H1 (cell line): ENCODE measurements at regions not wholly inside any gene's neighbourhood (a gene's known extent, or its start where the extent isn't known, plus 50 kb on each side); places are given as distances from the start of the nearest gene placed in this dataset.

Experiments used
- BCL11A ChIP-seq, 2 experiments: IDR thresholded peaks; one replicate each; pipeline ENCODE4 v1.6.1; 2011; ENCODE audit warnings: low read depth in 2 of 2, low read length in 2 of 2, mild to moderate bottlenecking in 2 of 2
- EP300 ChIP-seq, 2 experiments: IDR thresholded peaks; 1 replicate in 1 of 2; 2 replicates in 1 of 2; pipeline ENCODE4 v1.6.1; 2011 to 2012; ENCODE audit warnings: low read depth in 2 of 2, low read length in 2 of 2, mild to moderate bottlenecking in 2 of 2, borderline replicate concordance in 1 of 2, inconsistent platforms in 1 of 2, moderate library complexity in 1 of 2
- GTF2F1 ChIP-seq: IDR thresholded peaks from 2 replicates; pipeline ENCODE4 v1.6.1; 2012; ENCODE audit warnings: low read depth, low read length, improper control_type of control experiment, borderline replicate concordance
- TF ChIP-seq, protein P1 (sequence below), 3 experiments: IDR thresholded peaks; 1 replicate in 2 of 3; 2 replicates in 1 of 3; pipeline versions ENCODE4 v1.5.1 to v1.6.1; 2011; ENCODE audit warnings: low read length in 3 of 3, mild to moderate bottlenecking in 3 of 3, inconsistent platforms in 2 of 3, low read depth in 1 of 3, moderate library complexity in 1 of 3; ENCODE audit not compliant: insufficient read depth in 1 of 3; ENCODE audit errors: control extremely low read depth in 1 of 3

DNA sequence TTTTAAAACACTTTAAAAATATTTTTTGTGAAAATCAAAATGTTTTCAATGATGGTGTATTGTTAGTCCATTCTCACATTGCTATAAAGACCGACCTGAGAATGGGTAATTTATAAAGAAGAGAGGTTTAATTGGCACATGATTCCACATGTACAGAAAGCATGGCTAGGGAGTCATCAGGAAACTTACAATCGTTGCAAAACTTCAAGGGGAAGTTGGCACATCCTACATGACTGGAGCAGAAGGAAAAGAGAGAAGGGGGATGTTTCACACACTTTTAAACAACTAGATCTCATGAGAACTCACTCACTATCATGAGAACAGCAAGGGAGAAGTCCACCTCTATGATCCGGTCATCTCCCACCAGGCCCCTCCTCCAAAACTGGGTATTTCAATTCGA is 110.7 kb downstream of the TMEM47 start:
- TF ChIP-seq, protein P1, sequence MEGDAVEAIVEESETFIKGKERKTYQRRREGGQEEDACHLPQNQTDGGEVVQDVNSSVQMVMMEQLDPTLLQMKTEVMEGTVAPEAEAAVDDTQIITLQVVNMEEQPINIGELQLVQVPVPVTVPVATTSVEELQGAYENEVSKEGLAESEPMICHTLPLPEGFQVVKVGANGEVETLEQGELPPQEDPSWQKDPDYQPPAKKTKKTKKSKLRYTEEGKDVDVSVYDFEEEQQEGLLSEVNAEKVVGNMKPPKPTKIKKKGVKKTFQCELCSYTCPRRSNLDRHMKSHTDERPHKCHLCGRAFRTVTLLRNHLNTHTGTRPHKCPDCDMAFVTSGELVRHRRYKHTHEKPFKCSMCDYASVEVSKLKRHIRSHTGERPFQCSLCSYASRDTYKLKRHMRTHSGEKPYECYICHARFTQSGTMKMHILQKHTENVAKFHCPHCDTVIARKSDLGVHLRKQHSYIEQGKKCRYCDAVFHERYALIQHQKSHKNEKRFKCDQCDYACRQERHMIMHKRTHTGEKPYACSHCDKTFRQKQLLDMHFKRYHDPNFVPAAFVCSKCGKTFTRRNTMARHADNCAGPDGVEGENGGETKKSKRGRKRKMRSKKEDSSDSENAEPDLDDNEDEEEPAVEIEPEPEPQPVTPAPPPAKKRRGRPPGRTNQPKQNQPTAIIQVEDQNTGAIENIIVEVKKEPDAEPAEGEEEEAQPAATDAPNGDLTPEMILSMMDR (IDR thresholded peaks at IDR 0.05; ENCODE audit: control extremely low read depth in 1 of 3, insufficient read depth in 1 of 3, low read depth in 1 of 3, low read length in 3 of 3), result no peak
- TF ChIP-seq BCL11A (IDR thresholded peaks at IDR 0.05; ENCODE audit: low read depth in 2 of 2, low read length in 2 of 2), result no peak
- TF ChIP-seq GTF2F1, result no peak
- TF ChIP-seq EP300 (IDR thresholded peaks at IDR 0.05; ENCODE audit: borderline replicate concordance in 1 of 2, low read depth in 2 of 2, low read length in 2 of 2), result no peak
